Fibroblast of villous mesenchyme (primary cell): ENCODE measurements at regions not wholly inside any gene's neighbourhood (a gene's known extent, or its start where the extent isn't known, plus 50 kb on each side); places are given as distances from the start of the nearest gene placed in this dataset.

Experiments
- DNase-seq: peaks from one replicate; pipeline ENCODE4 v3.0.0-alpha.2; 2010; ENCODE audit warnings: low read depth
- H3K4me3 ChIP-seq: 2 replicates; pipeline ENCODE4 v1.5.1; 2011; ENCODE audit warnings: low read depth, mild to moderate bottlenecking, low read length
- CTCF ChIP-seq: IDR thresholded peaks from 2 replicates; pipeline ENCODE4 v1.5.1; 2012; ENCODE audit warnings: low read depth, mild to moderate bottlenecking, low read length; ENCODE audit not compliant: insufficient read depth

GRCh38 chr5:106910486-106910885 lies 760.3 kb downstream of the EFNA5 start:
- TF ChIP-seq CTCF = no peak
- DNase-seq = no peak
- H3K4me3 ChIP-seq = no peak overlapping the region

- DNase-seq = no peak
- TF ChIP-seq CTCF = no peak
- no peak overlapping the region for H3K4me3 ChIP-seq
Measured at GRCh38 chr5:106909716-106910115, 761.0 kb downstream of the EFNA5 start.

- no peak for TF ChIP-seq CTCF
- no peak overlapping the region for H3K4me3 ChIP-seq
- no peak for DNase-seq
Measured at GRCh38 chr5:106907979-106908378, 762.8 kb downstream of the EFNA5 start.

GRCh38 chr5:106906199-106906598 lies 764.5 kb downstream of the EFNA5 start:
- no peak for DNase-seq
- no peak for TF ChIP-seq CTCF
- H3K4me3 ChIP-seq = no peak overlapping the region

GRCh38 chr5:106894964-106895363 lies 775.8 kb downstream of the EFNA5 start:
- DNase-seq = peak; percentile 33
- TF ChIP-seq CTCF = no peak
- no peak overlapping the region for H3K4me3 ChIP-seq

- no peak for DNase-seq
- TF ChIP-seq CTCF = no peak
- no peak overlapping the region for H3K4me3 ChIP-seq
Measured at GRCh38 chr5:106882035-106882434, 788.7 kb downstream of the EFNA5 start.

- DNase-seq = no peak
- TF ChIP-seq CTCF = no peak
- H3K4me3 ChIP-seq = no peak overlapping the region
Measured at GRCh38 chr5:106880656-106881055, 790.1 kb downstream of the EFNA5 start.
